CD4-positive, alpha-beta T cell (primary cell): ENCODE measurements at regions not wholly inside any gene's neighbourhood (a gene's known extent, or its start where the extent isn't known, plus 50 kb on each side); places are given as distances from the start of the nearest gene placed in this dataset.

Source experiments
- ATAC-seq: fragments of 200-7000 bp; cut with Tn5 transposase; one replicate; pipeline ENCODE4 v1.10.0; 2022; ENCODE audit warnings: mild to moderate bottlenecking; ENCODE audit not compliant: poor library complexity
- CTCF ChIA-PET: fragments of 350-600 bp; sonication (Branson Sonifier 250); formaldehyde crosslinking; loops from one replicate; lab custom pipeline; 2021; ENCODE audit warnings: antibody characterized with exemption, inconsistent platforms; lab: Charles Lee
- POLR2A ChIA-PET: fragments of 350-600 bp; sonication (Branson Sonifier 250); formaldehyde crosslinking; loops from one replicate; lab custom pipeline; 2021; ENCODE audit warnings: antibody characterized with exemption, inconsistent platforms; lab: Charles Lee
- DNase-seq, 14 experiments: peaks; one replicate each; pipeline ENCODE4 v3.0.0-alpha.2; 2013 to 2020; ENCODE audit warnings: mixed read lengths in 2 of 14
- H3K27ac ChIP-seq, 2 donors: one replicate each; pipeline versions ENCODE4 v1.5.1 to v1.7.0; 2013; ENCODE audit warnings: low read length in 2 of 2, low read depth in 1 of 2, mild to moderate bottlenecking in 1 of 2
- H3K27me3 ChIP-seq, 2 experiments: 1 replicate in 1 of 2; 2 replicates in 1 of 2; pipeline versions ENCODE4 v1.6.1 to v1.7.0; 2013; ENCODE audit warnings: low read length in 2 of 2, control low read depth in 1 of 2, mild to moderate bottlenecking in 1 of 2, moderate library complexity in 1 of 2; ENCODE audit not compliant: insufficient read depth in 2 of 2, control insufficient read depth in 1 of 2
- H3K36me3 ChIP-seq: one replicate; pipeline ENCODE4 v1.6.1; 2013; ENCODE audit warnings: low read length, control low read depth; ENCODE audit not compliant: insufficient read depth
- H3K4me1 ChIP-seq: one replicate; pipeline ENCODE4 v1.6.1; 2013; ENCODE audit warnings: low read length, control low read depth; ENCODE audit not compliant: insufficient read depth
- H3K4me3 ChIP-seq: one replicate; pipeline ENCODE4 v1.5.1; 2013; ENCODE audit warnings: mild to moderate bottlenecking, low read length, moderate library complexity
- H3K9me3 ChIP-seq, 2 experiments: 1 replicate in 1 of 2; 2 replicates in 1 of 2; pipeline versions ENCODE4 v1.6.1 to v1.7.0; 2013; ENCODE audit warnings: low read length in 2 of 2, mild to moderate bottlenecking in 2 of 2, control low read depth in 1 of 2, moderate library complexity in 1 of 2; ENCODE audit not compliant: control insufficient read depth in 1 of 2, insufficient read depth in 1 of 2
- H3K27ac Mint-ChIP-seq: one replicate; pipeline ENCODE4 v1.8.0; 2020; ENCODE audit warnings: mixed read lengths
- H3K27me3 Mint-ChIP-seq: one replicate; pipeline ENCODE4 v1.8.0; 2021; ENCODE audit warnings: mixed read lengths
- H3K36me3 Mint-ChIP-seq: one replicate; pipeline ENCODE4 v1.8.0; 2021; ENCODE audit warnings: low read depth, mixed read lengths
- H3K4me1 Mint-ChIP-seq: one replicate; pipeline ENCODE4 v1.8.0; 2021; ENCODE audit warnings: low read depth, mixed read lengths
- H3K4me3 Mint-ChIP-seq: one replicate; pipeline ENCODE4 v1.8.0; 2020; ENCODE audit warnings: mild to moderate bottlenecking, mixed read lengths
- H3K9me3 Mint-ChIP-seq: one replicate; pipeline ENCODE4 v1.8.0; 2020; ENCODE audit warnings: mixed read lengths
- intact Hi-C, 2 experiments: fragments of 100-400 bp; cut with DNase I in 1 of 2; cut with micrococcal nuclease in 1 of 2; formaldehyde crosslinking; loops; one replicate each; pipeline versions ENCODE4 v1.15.1 to v1.9.0; 2023 to 2025; cut with DNase I, micrococcal nuclease
- TF ChIP-seq, protein P1 (sequence below): fragments of 200-600 bp; IDR thresholded peaks from one replicate; pipeline ENCODE4 v1.8.0; 2022; ENCODE audit warnings: antibody characterized with exemption, mild to moderate bottlenecking

GRCh38 chr7:26512737-26513136, 221.1 kb downstream of the SNX10 start:
- Histone ChIP-seq H3K9me3 (no peaks in the 10 kb centered on the region), H3K4me3 (no peak overlapping the region), H3K4me1 (no peaks in the 10 kb centered on the region), H3K27me3 (peaks cover 0 to 3% of the 10 kb centered on the region in 2 experiments), H3K27ac (no peak overlapping the region), H3K36me3 (no peaks in the 10 kb centered on the region)
- Mint-ChIP-seq H3K27me3 (peaks cover 9% of the 10 kb centered on the region), H3K36me3 (no peaks in the 10 kb centered on the region), H3K4me1 (no peaks in the 10 kb centered on the region), H3K27ac (no peak overlapping the region), H3K4me3 (no peak overlapping the region), H3K9me3 (peaks cover 6% of the 10 kb centered on the region)
- POLR2A ChIA-PET = no interaction called here
- no peak for ATAC-seq
- DNase-seq = no peak
- intact Hi-C loops = no loop called here
- CTCF ChIA-PET = interaction anchor here (0.6 kb wide), 1 partner anchor 555 kb away, joined by 3 read pairs; no protein-coding TSS in a partner anchor
- TF ChIP-seq, protein P1, sequence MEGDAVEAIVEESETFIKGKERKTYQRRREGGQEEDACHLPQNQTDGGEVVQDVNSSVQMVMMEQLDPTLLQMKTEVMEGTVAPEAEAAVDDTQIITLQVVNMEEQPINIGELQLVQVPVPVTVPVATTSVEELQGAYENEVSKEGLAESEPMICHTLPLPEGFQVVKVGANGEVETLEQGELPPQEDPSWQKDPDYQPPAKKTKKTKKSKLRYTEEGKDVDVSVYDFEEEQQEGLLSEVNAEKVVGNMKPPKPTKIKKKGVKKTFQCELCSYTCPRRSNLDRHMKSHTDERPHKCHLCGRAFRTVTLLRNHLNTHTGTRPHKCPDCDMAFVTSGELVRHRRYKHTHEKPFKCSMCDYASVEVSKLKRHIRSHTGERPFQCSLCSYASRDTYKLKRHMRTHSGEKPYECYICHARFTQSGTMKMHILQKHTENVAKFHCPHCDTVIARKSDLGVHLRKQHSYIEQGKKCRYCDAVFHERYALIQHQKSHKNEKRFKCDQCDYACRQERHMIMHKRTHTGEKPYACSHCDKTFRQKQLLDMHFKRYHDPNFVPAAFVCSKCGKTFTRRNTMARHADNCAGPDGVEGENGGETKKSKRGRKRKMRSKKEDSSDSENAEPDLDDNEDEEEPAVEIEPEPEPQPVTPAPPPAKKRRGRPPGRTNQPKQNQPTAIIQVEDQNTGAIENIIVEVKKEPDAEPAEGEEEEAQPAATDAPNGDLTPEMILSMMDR = no peak

- Histone ChIP-seq H3K4me1 (no peaks in the 10 kb centered on the region), H3K4me3 (no peak overlapping the region), H3K9me3 (no peaks in the 10 kb centered on the region), H3K27ac (no peak overlapping the region), H3K36me3 (no peaks in the 10 kb centered on the region), H3K27me3 (peaks cover 0 to 3% of the 10 kb centered on the region in 2 experiments)
- Mint-ChIP-seq H3K27ac (no peak overlapping the region), H3K4me3 (no peak overlapping the region), H3K36me3 (no peaks in the 10 kb centered on the region), H3K9me3 (peaks cover 6% of the 10 kb centered on the region), H3K4me1 (no peaks in the 10 kb centered on the region), H3K27me3 (peaks cover 9% of the 10 kb centered on the region)
- no peak for DNase-seq
- ChIA-PET CTCF (no interaction called here), POLR2A (no interaction called here)
- no peak for ATAC-seq
- intact Hi-C loops = no loop called here
- TF ChIP-seq, protein P1 = no peak
Observed at GRCh38 chr7:26513948-26514347, 222.3 kb downstream of the SNX10 start.

DNA sequence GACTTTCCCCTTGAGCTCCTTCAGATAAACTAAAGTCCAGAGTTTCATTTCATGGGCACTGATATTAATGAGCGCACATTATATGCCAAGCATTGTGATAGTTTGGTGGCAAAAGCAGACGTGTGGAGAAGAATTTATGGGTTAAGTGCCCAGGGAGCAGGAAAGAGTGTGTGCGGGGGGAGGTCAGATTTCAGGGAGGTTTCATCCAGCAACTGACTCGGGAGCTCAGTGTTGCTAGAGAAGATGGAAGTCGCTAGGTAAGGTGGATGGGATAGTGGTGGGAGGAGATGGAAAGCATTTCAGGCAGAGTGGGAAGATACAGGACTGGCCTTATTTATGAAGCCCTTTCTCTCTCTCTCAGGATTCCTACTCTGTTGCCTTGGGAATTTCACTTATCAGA, 223.0 kb downstream of the SNX10 start:
- POLR2A ChIA-PET = no interaction called here
- TF ChIP-seq, protein P1 = no peak
- H3K9me3 Mint-ChIP-seq = peaks cover 6% of the 10 kb centered on the region
- peaks cover 9% of the 10 kb centered on the region for H3K27me3 Mint-ChIP-seq
- no peaks in the 10 kb centered on the region for H3K4me1 Mint-ChIP-seq
- H3K4me3 Mint-ChIP-seq = no peak overlapping the region
- intact Hi-C loops = no loop called here
- no peaks in the 10 kb centered on the region for H3K4me1 ChIP-seq
- no peaks in the 10 kb centered on the region for H3K36me3 ChIP-seq
- CTCF ChIA-PET = no interaction called here
- ATAC-seq (no peak), DNase-seq (no peak)
- no peak overlapping the region for H3K27ac Mint-ChIP-seq
- no peaks in the 10 kb centered on the region for H3K9me3 ChIP-seq
- H3K4me3 ChIP-seq = no peak overlapping the region
- no peaks in the 10 kb centered on the region for H3K36me3 Mint-ChIP-seq
- no peak overlapping the region for H3K27ac ChIP-seq
- peaks cover 0 to 3% of the 10 kb centered on the region in 2 experiments for H3K27me3 ChIP-seq
